Testis (tissue), 2 donors: ENCODE measurements at regions not wholly inside any gene's neighbourhood (a gene's known extent, or its start where the extent isn't known, plus 50 kb on each side); places are given as distances from the start of the nearest gene placed in this dataset.

Experiments
- POLR2A ChIP-seq: fragments of 450-650 bp; IDR thresholded peaks from one replicate; pipeline ENCODE4 v1.6.1; 2017; ENCODE audit warnings: antibody characterized with exemption, mild to moderate bottlenecking, moderate library complexity
- TF ChIP-seq, protein P1 (sequence below), 3 experiments: fragments of 450-650 bp in 2 of 3; fragments of 200-600 bp in 1 of 3; sonication (generic) in 1 of 3; IDR thresholded peaks; one replicate each; pipeline ENCODE4 v1.5.1; 2016 to 2019; ENCODE audit warnings: antibody characterized with exemption in 3 of 3, mild to moderate bottlenecking in 2 of 3, moderate library complexity in 1 of 3

DNA sequence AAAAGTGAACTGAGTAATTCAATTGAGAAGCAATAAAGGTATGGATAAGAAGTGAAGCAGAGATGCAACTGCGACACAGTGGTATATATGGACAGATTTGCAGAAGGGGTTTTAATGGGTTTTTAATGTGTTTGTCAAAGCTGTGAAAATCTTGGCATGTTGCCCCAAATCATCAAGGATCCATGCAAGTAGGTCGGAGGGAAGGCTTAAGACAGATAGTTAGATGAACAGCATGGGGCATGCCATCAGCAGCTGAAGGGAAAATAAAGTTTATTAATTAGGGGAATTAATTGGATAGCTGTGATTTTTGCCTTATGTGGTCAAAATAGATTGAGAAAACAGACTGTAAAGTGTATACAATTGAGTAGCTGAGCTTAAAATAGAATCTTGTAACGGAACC, 840.1 kb downstream of the JRKL start:
- TF ChIP-seq, protein P1, sequence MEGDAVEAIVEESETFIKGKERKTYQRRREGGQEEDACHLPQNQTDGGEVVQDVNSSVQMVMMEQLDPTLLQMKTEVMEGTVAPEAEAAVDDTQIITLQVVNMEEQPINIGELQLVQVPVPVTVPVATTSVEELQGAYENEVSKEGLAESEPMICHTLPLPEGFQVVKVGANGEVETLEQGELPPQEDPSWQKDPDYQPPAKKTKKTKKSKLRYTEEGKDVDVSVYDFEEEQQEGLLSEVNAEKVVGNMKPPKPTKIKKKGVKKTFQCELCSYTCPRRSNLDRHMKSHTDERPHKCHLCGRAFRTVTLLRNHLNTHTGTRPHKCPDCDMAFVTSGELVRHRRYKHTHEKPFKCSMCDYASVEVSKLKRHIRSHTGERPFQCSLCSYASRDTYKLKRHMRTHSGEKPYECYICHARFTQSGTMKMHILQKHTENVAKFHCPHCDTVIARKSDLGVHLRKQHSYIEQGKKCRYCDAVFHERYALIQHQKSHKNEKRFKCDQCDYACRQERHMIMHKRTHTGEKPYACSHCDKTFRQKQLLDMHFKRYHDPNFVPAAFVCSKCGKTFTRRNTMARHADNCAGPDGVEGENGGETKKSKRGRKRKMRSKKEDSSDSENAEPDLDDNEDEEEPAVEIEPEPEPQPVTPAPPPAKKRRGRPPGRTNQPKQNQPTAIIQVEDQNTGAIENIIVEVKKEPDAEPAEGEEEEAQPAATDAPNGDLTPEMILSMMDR (IDR thresholded peaks at IDR 0.05), result no peak
- TF ChIP-seq POLR2A, result no peak
